Left lung (tissue), 4 donors: ENCODE measurements at regions not wholly inside any gene's neighbourhood (a gene's known extent, or its start where the extent isn't known, plus 50 kb on each side); places are given as distances from the start of the nearest gene placed in this dataset.
A peak's percentile ranks its signal among the peaks of the same experiment; 100 is the strongest.
"Not testable (repeated sequence)": the region's sequence is repeated elsewhere in the genome, so short reads cannot be mapped to it uniquely, and the experiment has no call there.

Experiments used
- ATAC-seq: fragments of 200-7000 bp; cut with Tn5 transposase; one replicate; pipeline ENCODE4 v1.9.1; 2020; ENCODE audit warnings: moderate library complexity
- DNase-seq, 4 donors: peaks; one replicate each; pipeline ENCODE4 v3.0.0-alpha.2; 2013 to 2020
- H3K27ac ChIP-seq, 2 donors: fragments of 200-600 bp; sonication (generic) in 1 of 2; one replicate each; pipeline versions ENCODE4 v1.5.0 to v1.8.0; 2020 to 2021
- H3K27me3 ChIP-seq, 2 donors: fragments of 200-600 bp; sonication (generic) in 1 of 2; one replicate each; pipeline versions ENCODE4 v1.5.0 to v1.8.0; 2020 to 2021
- H3K36me3 ChIP-seq, 2 donors: fragments of 200-600 bp; sonication (generic) in 1 of 2; one replicate each; pipeline versions ENCODE4 v1.5.0 to v1.8.0; 2020 to 2021
- H3K4me1 ChIP-seq, 2 donors: fragments of 200-600 bp; one replicate each; pipeline ENCODE4 v1.8.0; 2021
- H3K4me3 ChIP-seq, 2 donors: fragments of 200-600 bp; sonication (generic) in 1 of 2; one replicate each; pipeline versions ENCODE4 v1.5.0 to v1.8.0; 2020 to 2021; ENCODE audit warnings: mild to moderate bottlenecking in 1 of 2
- H3K9me3 ChIP-seq, 2 donors: fragments of 200-600 bp; sonication (generic) in 1 of 2; one replicate each; pipeline versions ENCODE4 v1.5.0 to v1.8.0; 2020 to 2021
- CTCF ChIP-seq, 2 donors: fragments of 200-600 bp; sonication (generic) in 1 of 2; IDR thresholded peaks; one replicate each; pipeline versions ENCODE4 v1.5.0 to v1.8.0; 2021; ENCODE audit warnings: antibody characterized with exemption in 2 of 2
- intact Hi-C, 2 donors: fragments of 100-400 bp; cut with DNase I; formaldehyde crosslinking; loops; one replicate each; pipeline versions ENCODE4 v1.11.2 to v1.14.2; 2022
- donor health status: DM: no; HTN: yes; CAD: no.
- donor health status: DM: no; HTN: no; CAD: no.

GRCh38 chr5:102590467-102590866, 91.7 kb upstream of the SLCO6A1 start:
- Histone ChIP-seq H3K27me3 (no peaks in the 10 kb centered on the region), H3K9me3 (no peaks in the 10 kb centered on the region), H3K4me3 (no peak overlapping the region), H3K36me3 (no peaks in the 10 kb centered on the region), H3K27ac (no peak overlapping the region), H3K4me1 (no peaks in the 10 kb centered on the region)
- intact Hi-C loops = no loop called here
- DNase-seq (no peak), ATAC-seq (no peak)
- no peak for TF ChIP-seq CTCF (IDR thresholded peaks at IDR 0.05)

- H3K27ac ChIP-seq = no peak overlapping the region
- intact Hi-C loops = no loop called here
- H3K36me3 ChIP-seq = no peaks in the 10 kb centered on the region
- DNase-seq (no peak), ATAC-seq (no peak)
- H3K9me3 ChIP-seq = no peaks in the 10 kb centered on the region
- no peak overlapping the region for H3K4me3 ChIP-seq
- H3K27me3 ChIP-seq = no peaks in the 10 kb centered on the region
- no peaks in the 10 kb centered on the region for H3K4me1 ChIP-seq
- TF ChIP-seq CTCF (IDR thresholded peaks at IDR 0.05) = no peak
Observed at GRCh38 chr5:102591650-102592049, 92.8 kb upstream of the SLCO6A1 start.

- DNase-seq, H3K9me3 ChIP-seq, ATAC-seq, H3K36me3 ChIP-seq, intact Hi-C loops, H3K27me3 ChIP-seq, H3K4me3 ChIP-seq, H3K27ac ChIP-seq, H3K4me1 ChIP-seq: not testable (repeated sequence)
Observed at GRCh38 chr5:102592586-102592985, 93.8 kb upstream of the SLCO6A1 start.

GRCh38 chr5:102594192-102594591, 95.4 kb upstream of the SLCO6A1 start:
- no peak for DNase-seq
- H3K4me1 ChIP-seq = no peaks in the 10 kb centered on the region
- TF ChIP-seq CTCF (IDR thresholded peaks at IDR 0.05) = no peak
- H3K27ac ChIP-seq = no peak overlapping the region
- intact Hi-C loops = no loop called here
- H3K4me3 ChIP-seq = no peak overlapping the region
- no peak for ATAC-seq
- H3K9me3 ChIP-seq = no peaks in the 10 kb centered on the region
- no peaks in the 10 kb centered on the region for H3K36me3 ChIP-seq
- H3K27me3 ChIP-seq = no peaks in the 10 kb centered on the region

GRCh38 chr5:102595332-102595731, 96.5 kb upstream of the SLCO6A1 start:
- intact Hi-C loops = no loop called here
- Histone ChIP-seq H3K36me3 (no peaks in the 10 kb centered on the region), H3K4me3 (no peak overlapping the region), H3K4me1 (no peaks in the 10 kb centered on the region), H3K9me3 (no peaks in the 10 kb centered on the region), H3K27ac (no peak overlapping the region), H3K27me3 (no peaks in the 10 kb centered on the region)
- ATAC-seq = no peak
- no peak for DNase-seq
- no peak for TF ChIP-seq CTCF (IDR thresholded peaks at IDR 0.05)

GRCh38 chr5:102596113-102596512, 97.3 kb upstream of the SLCO6A1 start:
- H3K27ac ChIP-seq = no peak overlapping the region
- intact Hi-C loops = no loop called here
- H3K9me3 ChIP-seq = no peaks in the 10 kb centered on the region
- H3K27me3 ChIP-seq = no peaks in the 10 kb centered on the region
- H3K4me3 ChIP-seq = no peak overlapping the region
- no peaks in the 10 kb centered on the region for H3K36me3 ChIP-seq
- DNase-seq (no peak), ATAC-seq (peak; percentile 33)
- H3K4me1 ChIP-seq = no peaks in the 10 kb centered on the region
- TF ChIP-seq CTCF (IDR thresholded peaks at IDR 0.05) = no peak
